ENCODE measurements at regions not wholly inside any gene's neighbourhood (a gene's known extent, or its start where the extent isn't known, plus 50 kb on each side); places are given as distances from the start of the nearest gene placed in this dataset.

GRCh38 chr17:72587773-72588511 lies 467.1 kb downstream of the SOX9 start:
- in situ Hi-C loops (cut with MboI; ENCODE audit: low sequenced_read_pairs) = no loop called here

GRCh38 chr17:72588561-72588960 lies 467.7 kb downstream of the SOX9 start:
- in situ Hi-C loops (cut with MboI; ENCODE audit: low sequenced_read_pairs) = no loop called here

- in situ Hi-C loops (cut with MboI; ENCODE audit: low sequenced_read_pairs) = no loop called here
Observed at GRCh38 chr17:72588961-72589360, 468.1 kb downstream of the SOX9 start.

- in situ Hi-C loops (cut with MboI; ENCODE audit: low sequenced_read_pairs) = no loop called here
Observed at GRCh38 chr17:72590382-72590781, 469.6 kb downstream of the SOX9 start.

- in situ Hi-C loops (cut with MboI; ENCODE audit: low sequenced_read_pairs) = no loop called here
Observed at GRCh38 chr17:72590882-72591281, 470.1 kb downstream of the SOX9 start.

GRCh38 chr17:72591289-72592241 lies 470.7 kb downstream of the SOX9 start:
- in situ Hi-C loops (cut with MboI; ENCODE audit: low sequenced_read_pairs) = no loop called here

GRCh38 chr17:72592242-72592966 lies 471.6 kb downstream of the SOX9 start:
- in situ Hi-C loops (cut with MboI; ENCODE audit: low sequenced_read_pairs) = no loop called here

GRCh38 chr17:72592967-72593325 lies 472.1 kb downstream of the SOX9 start:
- in situ Hi-C loops (cut with MboI; ENCODE audit: low sequenced_read_pairs) = no loop called here

- in situ Hi-C loops (cut with MboI; ENCODE audit: low sequenced_read_pairs) = no loop called here
Observed at GRCh38 chr17:72594248-72594647, 473.4 kb downstream of the SOX9 start.
